Hepatocyte (in vitro differentiated cells): ENCODE measurements at regions not wholly inside any gene's neighbourhood (a gene's known extent, or its start where the extent isn't known, plus 50 kb on each side); places are given as distances from the start of the nearest gene placed in this dataset.

Experiments
- DNase-seq: peaks from one replicate; pipeline ENCODE4 v3.0.0-alpha.2; 2016; ENCODE audit warnings: low spot score
- H2AFZ ChIP-seq: fragments of 200-600 bp; sonication (generic); 2 replicates; pipeline ENCODE4 v1.6.0; 2016; ENCODE audit warnings: antibody characterized with exemption, mild to moderate bottlenecking
- H3K27ac ChIP-seq: fragments of 200-600 bp; sonication (generic); 2 replicates; pipeline ENCODE4 v1.5.1; 2016; ENCODE audit warnings: mild to moderate bottlenecking
- H3K27me3 ChIP-seq: fragments of 200-600 bp; sonication (generic); 2 replicates; pipeline ENCODE4 v1.6.1; 2016
- H3K36me3 ChIP-seq: fragments of 200-600 bp; sonication (generic); replicated peaks from 2 replicates; pipeline ENCODE4 v1.5.1; 2016; ENCODE audit warnings: low read depth; ENCODE audit not compliant: insufficient read depth
- H3K4me1 ChIP-seq: fragments of 200-600 bp; sonication (generic); 2 replicates; pipeline ENCODE4 v1.5.1; 2016; ENCODE audit warnings: mild to moderate bottlenecking, moderate library complexity; ENCODE audit not compliant: insufficient read depth
- H3K4me2 ChIP-seq: fragments of 200-600 bp; sonication (generic); 2 replicates; pipeline ENCODE4 v1.6.0; 2016
- H3K4me3 ChIP-seq: fragments of 200-600 bp; sonication (generic); 2 replicates; pipeline ENCODE4 v1.5.1; 2016; ENCODE audit warnings: mild to moderate bottlenecking
- H3K79me2 ChIP-seq: fragments of 200-600 bp; sonication (generic); 2 replicates; pipeline ENCODE4 v1.6.0; 2017; ENCODE audit warnings: mild to moderate bottlenecking
- H3K9me2 ChIP-seq: fragments of 200-600 bp; sonication (generic); replicated peaks from 2 replicates; pipeline ENCODE4 v1.6.0; 2017; ENCODE audit warnings: mild to moderate bottlenecking; ENCODE audit not compliant: insufficient read depth
- H3K9me3 ChIP-seq: fragments of 200-600 bp; sonication (generic); 2 replicates; pipeline ENCODE4 v1.5.1; 2016; ENCODE audit warnings: low read depth, mild to moderate bottlenecking
- H4K20me1 ChIP-seq: fragments of 200-600 bp; sonication (generic); 2 replicates; pipeline ENCODE4 v1.6.0; 2016; ENCODE audit warnings: mild to moderate bottlenecking; ENCODE audit not compliant: insufficient read depth, poor library complexity, severe bottlenecking
- CTCF ChIP-seq: fragments of 200-600 bp; sonication (generic); IDR thresholded peaks from 2 replicates; pipeline ENCODE4 v1.5.1; 2016; ENCODE audit warnings: antibody characterized with exemption, mild to moderate bottlenecking; ENCODE audit not compliant: poor library complexity
- EZH2 ChIP-seq: fragments of 200-600 bp; sonication (generic); IDR thresholded peaks from 2 replicates; pipeline ENCODE4 v1.6.1; 2016; ENCODE audit warnings: antibody characterized with exemption, mild to moderate bottlenecking, borderline replicate concordance
- EZH2phosphoT487 ChIP-seq: fragments of 200-600 bp; sonication (generic); IDR thresholded peaks from one replicate; pipeline ENCODE4 v1.6.1; 2018; ENCODE audit warnings: antibody characterized with exemption, mild to moderate bottlenecking, low read depth, moderate library complexity; ENCODE audit not compliant: unreplicated experiment, severe bottlenecking
- WGBS: methylation state at CpG from one replicate; pipeline ENCODE4 v1.1.6; 2016; ENCODE audit warnings: low lambda C conversion rate; ENCODE audit errors: missing lambda C conversion rate; 5-methylcytosine and 5-hydroxymethylcytosine counted together

- H3K9me2 ChIP-seq: no peaks in the 10 kb centered on the region
- H3K27me3 ChIP-seq: no peaks in the 10 kb centered on the region
- no peak overlapping the region for H3K27ac ChIP-seq
- no peaks in the 10 kb centered on the region for H3K4me1 ChIP-seq
- H3K4me3 ChIP-seq: no peak overlapping the region
- no peak overlapping the region for H3K4me2 ChIP-seq
- no peak for DNase-seq
- no peaks in the 10 kb centered on the region for H3K9me3 ChIP-seq
- H3K79me2 ChIP-seq: no peaks in the 10 kb centered on the region
- H2AFZ ChIP-seq: no peak overlapping the region
- WGBS: 77% methylated on average over 2 of the region's 2 CpGs
- no peaks in the 10 kb centered on the region for H4K20me1 ChIP-seq
- TF ChIP-seq CTCF (no peak), EZH2phosphoT487 (no peak), EZH2 (no peak)
- H3K36me3 ChIP-seq: no peaks in the 10 kb centered on the region
Observed at GRCh38 chr1:60329651-60330050, 256.1 kb upstream of the C1orf87 start.

DNA sequence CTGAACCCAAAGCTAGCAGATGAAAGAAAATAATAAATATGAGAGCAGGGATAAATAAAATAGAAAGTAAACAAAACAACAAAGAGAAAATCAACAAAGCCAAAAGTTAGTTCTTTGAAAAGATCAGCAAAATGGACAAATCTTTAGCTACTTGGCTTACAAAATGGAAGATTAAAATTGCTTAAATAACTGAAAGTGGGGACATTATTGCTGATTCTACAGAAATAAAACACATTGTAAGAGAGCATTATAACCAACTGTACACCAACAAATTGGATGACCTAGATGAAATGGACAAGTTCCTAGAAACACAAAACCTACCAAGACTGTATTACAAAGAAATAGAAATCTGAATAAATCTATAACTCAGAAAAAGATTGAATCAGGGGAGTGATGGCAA, 238.3 kb upstream of the C1orf87 start:
- Histone ChIP-seq H2AFZ (no peak overlapping the region), H3K4me3 (no peak overlapping the region), H4K20me1 (no peaks in the 10 kb centered on the region), H3K27ac (no peak overlapping the region), H3K79me2 (no peaks in the 10 kb centered on the region), H3K27me3 (no peaks in the 10 kb centered on the region), H3K9me3 (no peaks in the 10 kb centered on the region), H3K9me2 (no peaks in the 10 kb centered on the region), H3K4me1 (no peaks in the 10 kb centered on the region), H3K4me2 (no peak overlapping the region), H3K36me3 (no peaks in the 10 kb centered on the region)
- TF ChIP-seq EZH2phosphoT487 (no peak), EZH2 (no peak), CTCF (no peak)
- no peak for DNase-seq

DNA sequence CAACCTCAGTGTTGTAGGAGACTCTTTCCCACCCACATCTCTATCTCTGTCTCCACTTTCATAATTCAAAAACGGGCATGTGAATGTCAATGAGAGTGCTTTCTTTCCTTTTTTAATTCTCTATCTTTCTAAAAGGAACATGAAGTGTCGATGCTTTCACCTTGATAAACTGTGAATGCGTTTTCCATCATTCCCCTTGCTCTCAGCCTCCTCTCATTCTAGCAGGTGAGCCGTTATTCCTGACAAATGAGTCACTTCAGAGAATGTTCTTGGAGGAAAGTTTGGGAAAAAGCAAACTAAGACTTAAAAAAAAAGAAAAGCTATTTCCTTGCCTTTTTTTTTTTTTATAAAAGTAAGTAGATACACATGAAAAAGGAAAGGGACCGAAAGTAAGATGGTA, 226.0 kb upstream of the C1orf87 start:
- Histone ChIP-seq H3K9me2 (no peaks in the 10 kb centered on the region), H3K79me2 (no peaks in the 10 kb centered on the region), H3K27ac (no peak overlapping the region), H3K4me3 (no peak overlapping the region), H3K27me3 (peaks cover 4% of the 10 kb centered on the region), H2AFZ (no peak overlapping the region), H3K4me2 (no peak overlapping the region), H3K9me3 (no peaks in the 10 kb centered on the region), H3K36me3 (no peaks in the 10 kb centered on the region), H4K20me1 (no peaks in the 10 kb centered on the region), H3K4me1 (no peaks in the 10 kb centered on the region)
- no peak for TF ChIP-seq EZH2
- TF ChIP-seq EZH2phosphoT487: no peak
- no peak for TF ChIP-seq CTCF
- no peak for DNase-seq
- WGBS: 84% methylated on average over 5 of the region's 5 CpGs

- Histone ChIP-seq H4K20me1 (no peaks in the 10 kb centered on the region), H3K4me1 (no peaks in the 10 kb centered on the region), H2AFZ (no peak overlapping the region), H3K9me2 (no peaks in the 10 kb centered on the region), H3K4me2 (no peak overlapping the region), H3K27ac (no peak overlapping the region), H3K36me3 (no peaks in the 10 kb centered on the region), H3K4me3 (no peak overlapping the region), H3K27me3 (peaks cover 4% of the 10 kb centered on the region), H3K79me2 (no peaks in the 10 kb centered on the region), H3K9me3 (no peaks in the 10 kb centered on the region)
- DNase-seq: no peak
- WGBS: 95% methylated on average over 3 of the region's 3 CpGs
- no peak for TF ChIP-seq CTCF
- TF ChIP-seq EZH2: no peak
- TF ChIP-seq EZH2phosphoT487: no peak
Observed at GRCh38 chr1:60298290-60298689, 224.7 kb upstream of the C1orf87 start.
